ENCODE measurements at regions not wholly inside any gene's neighbourhood (a gene's known extent, or its start where the extent isn't known, plus 50 kb on each side); places are given as distances from the start of the nearest gene placed in this dataset.

DNA sequence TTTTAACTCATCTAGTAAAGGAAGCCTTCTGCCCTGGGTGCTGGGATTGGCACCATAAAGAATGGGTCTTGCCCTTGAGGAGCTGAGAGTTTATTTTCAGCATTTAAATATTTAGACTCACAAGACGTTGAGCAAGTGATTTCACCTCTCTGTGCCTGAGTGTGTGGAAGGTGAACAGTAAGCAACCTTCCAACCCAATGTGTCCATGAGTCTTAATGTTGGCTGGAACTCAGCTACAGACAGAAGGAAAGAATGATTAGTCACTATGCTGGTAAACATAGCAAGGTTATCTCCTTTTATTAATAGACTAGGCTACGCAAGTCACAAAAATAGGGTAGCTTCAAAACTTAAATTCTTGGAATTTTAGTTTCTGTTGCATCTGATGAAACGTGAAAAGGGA is 277.4 kb upstream of the GATB start:
- DNase-seq = no peak
- intact Hi-C loops (cut with micrococcal nuclease) = no loop called here
- ATAC-seq (ENCODE audit: low read depth) = no peak
- Histone ChIP-seq H3K9me3 (ENCODE audit: control extremely low read depth in 1 of 3, control insufficient read depth in 2 of 3, insufficient read depth in 1 of 3, low read length in 2 of 3) (no peaks in the 10 kb centered on the region), H3K4me2 (replicated peaks; ENCODE audit: low read depth, low read length, poor library complexity, severe bottlenecking) (no peak overlapping the region), H3K4me3 (ENCODE audit: control extremely low read depth in 1 of 5, extremely low read depth in 1 of 5, insufficient read depth in 1 of 5, low read depth in 2 of 5, low read length in 4 of 5) (no peak overlapping the region), H3K27me3 (replicated peaks in 1 of 4; ENCODE audit: control extremely low read depth in 1 of 4, control insufficient read depth in 3 of 4, insufficient read depth in 4 of 4, low read length in 3 of 4) (no peaks in the 10 kb centered on the region), H2AFZ (ENCODE audit: insufficient read depth, low read depth, low read length, poor library complexity, severe bottlenecking) (no peak overlapping the region), H3K79me2 (ENCODE audit: control insufficient read depth, insufficient read depth, low read length) (no peaks in the 10 kb centered on the region), H3K4me1 (ENCODE audit: control insufficient read depth in 2 of 2, insufficient read depth in 2 of 2, low read length in 2 of 2) (peaks cover 0 to 5% of the 10 kb centered on the region in 2 donors), H3K9ac (ENCODE audit: low read length) (no peak overlapping the region), H3K27ac (ENCODE audit: low read length in 2 of 2) (no peak overlapping the region), H3K36me3 (replicated peaks in 1 of 2; ENCODE audit: control extremely low read depth in 1 of 2, control insufficient read depth in 1 of 2, extremely low read depth in 1 of 2, insufficient read depth in 2 of 2, low read length in 1 of 2) (no peaks in the 10 kb centered on the region), H4K20me1 (ENCODE audit: control insufficient read depth, insufficient read depth, low read length, poor library complexity, severe bottlenecking) (no peaks in the 10 kb centered on the region)
- Mint-ChIP-seq H3K27me3 (peaks cover 10% of the 10 kb centered on the region), H3K4me3 (no peak overlapping the region), H3K4me1 (no peaks in the 10 kb centered on the region), H3K9me3 (ENCODE audit: insufficient read depth) (peaks cover 2% of the 10 kb centered on the region), H3K27ac (no peak overlapping the region)
- TF ChIP-seq EZH2 (IDR thresholded peaks at IDR 0.05; ENCODE audit: borderline replicate concordance, insufficient read depth, low read depth, low read length, poor library complexity, severe bottlenecking) = no peak
- TF ChIP-seq, protein P1, sequence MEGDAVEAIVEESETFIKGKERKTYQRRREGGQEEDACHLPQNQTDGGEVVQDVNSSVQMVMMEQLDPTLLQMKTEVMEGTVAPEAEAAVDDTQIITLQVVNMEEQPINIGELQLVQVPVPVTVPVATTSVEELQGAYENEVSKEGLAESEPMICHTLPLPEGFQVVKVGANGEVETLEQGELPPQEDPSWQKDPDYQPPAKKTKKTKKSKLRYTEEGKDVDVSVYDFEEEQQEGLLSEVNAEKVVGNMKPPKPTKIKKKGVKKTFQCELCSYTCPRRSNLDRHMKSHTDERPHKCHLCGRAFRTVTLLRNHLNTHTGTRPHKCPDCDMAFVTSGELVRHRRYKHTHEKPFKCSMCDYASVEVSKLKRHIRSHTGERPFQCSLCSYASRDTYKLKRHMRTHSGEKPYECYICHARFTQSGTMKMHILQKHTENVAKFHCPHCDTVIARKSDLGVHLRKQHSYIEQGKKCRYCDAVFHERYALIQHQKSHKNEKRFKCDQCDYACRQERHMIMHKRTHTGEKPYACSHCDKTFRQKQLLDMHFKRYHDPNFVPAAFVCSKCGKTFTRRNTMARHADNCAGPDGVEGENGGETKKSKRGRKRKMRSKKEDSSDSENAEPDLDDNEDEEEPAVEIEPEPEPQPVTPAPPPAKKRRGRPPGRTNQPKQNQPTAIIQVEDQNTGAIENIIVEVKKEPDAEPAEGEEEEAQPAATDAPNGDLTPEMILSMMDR (IDR thresholded peaks at IDR 0.05) = no peak
- ChIA-PET POLR2A (no interaction called here), CTCF (no interaction called here)
- WGBS (ENCODE audit: insufficient coverage) = no CpG with 5 or more reads among the region's 3 CpGs

DNA sequence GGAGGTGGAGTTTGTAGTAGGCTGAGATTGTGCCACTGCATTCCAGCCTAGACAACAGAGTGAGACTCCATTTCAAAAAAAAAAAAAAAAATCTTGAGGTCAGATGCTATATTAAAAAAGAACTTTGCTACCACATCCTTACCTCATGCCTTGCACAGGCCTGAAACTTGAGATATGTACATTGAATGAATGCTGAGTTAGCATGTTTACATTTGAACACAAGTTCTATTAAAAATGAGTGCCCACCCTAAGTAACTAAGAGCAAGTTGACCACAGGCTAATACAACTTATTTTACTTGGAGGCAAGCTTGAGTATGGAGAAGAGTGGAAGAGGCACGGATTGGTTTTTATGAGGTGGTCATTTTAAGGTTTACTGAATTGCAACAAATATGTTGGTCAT is 276.6 kb upstream of the GATB start:
- Histone ChIP-seq H3K4me3 (ENCODE audit: control extremely low read depth in 1 of 5, extremely low read depth in 1 of 5, insufficient read depth in 1 of 5, low read depth in 2 of 5, low read length in 4 of 5) (no peak overlapping the region), H3K27ac (ENCODE audit: low read length in 2 of 2) (no peak overlapping the region), H3K79me2 (ENCODE audit: control insufficient read depth, insufficient read depth, low read length) (no peaks in the 10 kb centered on the region), H3K9ac (ENCODE audit: low read length) (no peak overlapping the region), H3K4me2 (replicated peaks; ENCODE audit: low read depth, low read length, poor library complexity, severe bottlenecking) (no peak overlapping the region), H4K20me1 (ENCODE audit: control insufficient read depth, insufficient read depth, low read length, poor library complexity, severe bottlenecking) (no peaks in the 10 kb centered on the region), H3K36me3 (replicated peaks in 1 of 2; ENCODE audit: control extremely low read depth in 1 of 2, control insufficient read depth in 1 of 2, extremely low read depth in 1 of 2, insufficient read depth in 2 of 2, low read length in 1 of 2) (no peaks in the 10 kb centered on the region), H3K27me3 (replicated peaks in 1 of 4; ENCODE audit: control extremely low read depth in 1 of 4, control insufficient read depth in 3 of 4, insufficient read depth in 4 of 4, low read length in 3 of 4) (no peaks in the 10 kb centered on the region), H2AFZ (ENCODE audit: insufficient read depth, low read depth, low read length, poor library complexity, severe bottlenecking) (no peak overlapping the region), H3K4me1 (ENCODE audit: control insufficient read depth in 2 of 2, insufficient read depth in 2 of 2, low read length in 2 of 2) (peaks cover 0 to 5% of the 10 kb centered on the region in 2 donors), H3K9me3 (ENCODE audit: control extremely low read depth in 1 of 3, control insufficient read depth in 2 of 3, insufficient read depth in 1 of 3, low read length in 2 of 3) (no peaks in the 10 kb centered on the region)
- no peak for DNase-seq
- Mint-ChIP-seq H3K4me3 (no peak overlapping the region), H3K27ac (no peak overlapping the region), H3K9me3 (ENCODE audit: insufficient read depth) (no peaks in the 10 kb centered on the region), H3K4me1 (no peaks in the 10 kb centered on the region), H3K27me3 (peaks cover 5% of the 10 kb centered on the region)
- CTCF ChIA-PET = no interaction called here
- no peak for ATAC-seq (ENCODE audit: low read depth)
- 100% methylated on average over 1 of the region's 1 CpG for WGBS (ENCODE audit: insufficient coverage)
- intact Hi-C loops (cut with micrococcal nuclease) = no loop called here
- TF ChIP-seq EZH2 (IDR thresholded peaks at IDR 0.05; ENCODE audit: borderline replicate concordance, insufficient read depth, low read depth, low read length, poor library complexity, severe bottlenecking) = no peak
- TF ChIP-seq, protein P1 (IDR thresholded peaks at IDR 0.05) = no peak
- POLR2A ChIA-PET = no interaction called here

Measured in B cell (primary cell).